Ovary (tissue), 7 donors: ENCODE measurements at regions not wholly inside any gene's neighbourhood (a gene's known extent, or its start where the extent isn't known, plus 50 kb on each side); places are given as distances from the start of the nearest gene placed in this dataset.

Experiments
- DNase-seq, 5 donors: peaks; one replicate each; pipeline ENCODE4 v3.0.0-alpha.2; 2019 to 2020
- H3K27ac ChIP-seq, 2 donors: fragments of 200-600 bp; one replicate each; pipeline versions ENCODE4 v1.5.1 to v1.8.0; 2019 to 2022
- H3K27me3 ChIP-seq: fragments of 200-600 bp; one replicate; pipeline ENCODE4 v1.8.0; 2022
- H3K36me3 ChIP-seq: fragments of 200-600 bp; sonication (generic); one replicate; pipeline ENCODE4 v1.5.1; 2019
- H3K4me1 ChIP-seq: one replicate; pipeline ENCODE4 v1.8.1; 2013; ENCODE audit warnings: mild to moderate bottlenecking, moderate library complexity; ENCODE audit not compliant: insufficient read depth
- H3K4me3 ChIP-seq: fragments of 200-600 bp; sonication (generic); one replicate; pipeline ENCODE4 v1.5.1; 2017
- H3K9me3 ChIP-seq, 2 donors: fragments of 200-600 bp in 1 of 2; sonication (generic) in 1 of 2; one replicate each; pipeline versions ENCODE4 v1.5.1 to v1.8.1; 2013 to 2019; ENCODE audit warnings: mild to moderate bottlenecking in 1 of 2, moderate library complexity in 1 of 2
- CTCF ChIP-seq, 3 donors: fragments of 450-650 bp in 2 of 3; fragments of 200-600 bp in 1 of 3; IDR thresholded peaks; one replicate each; pipeline versions ENCODE4 v1.5.1 to v1.8.0; 2016 to 2022; ENCODE audit warnings: antibody characterized with exemption in 3 of 3, mild to moderate bottlenecking in 1 of 3
- EP300 ChIP-seq: sonication (generic); formaldehyde crosslinking; IDR thresholded peaks from one replicate; pipeline ENCODE4 v1.6.1; 2017; ENCODE audit warnings: antibody characterized with exemption
- POLR2A ChIP-seq: fragments of 450-650 bp; IDR thresholded peaks from one replicate; pipeline ENCODE4 v1.6.1; 2017; ENCODE audit warnings: antibody characterized with exemption, mild to moderate bottlenecking, moderate library complexity
- WGBS, 3 donors: extraction: QIAGEN DNeasy Blood & Tissue Kit in 1 of 3; methylation state at CpG; one replicate each; pipeline versions ENCODE4 v1.1.5 to v1.1.7; 2013 to 2017; 5-methylcytosine and 5-hydroxymethylcytosine counted together
- intact Hi-C, 4 donors: fragments of 100-400 bp; cut with DNase I; formaldehyde crosslinking; loops; one replicate each; pipeline versions ENCODE4 v1.11.0 to v1.15.1; 2022 to 2023
- donor health status: DM: no; HTN: no; CAD: no; lungs with moderate emphysema.
- donor health status: DM: no; HTN: no; CAD: no.
- donor health status: Bipolar disorder and iron deficiency.
- donor health status: DM: no; HTN: no; CAD: no.
- donor health status: DM: yes; HTN: yes; CAD: no.

GRCh38 chr7:125559921-125560320 lies 630.3 kb upstream of the POT1 start:
- Histone ChIP-seq H3K36me3 (no peaks in the 10 kb centered on the region), H3K27ac (no peak overlapping the region), H3K9me3 (no peaks in the 10 kb centered on the region), H3K4me3 (no peak overlapping the region), H3K4me1 (no peaks in the 10 kb centered on the region), H3K27me3 (no peaks in the 10 kb centered on the region)
- 63 to 72% (median 65%) methylated on average over 2 of the region's 2 CpGs for WGBS, 3 donors
- intact Hi-C loops = loop anchor here in 1 of 4 donors (10.0 kb wide), 1 partner anchor 55 kb away; no protein-coding TSS in a partner anchor
- DNase-seq = no peak
- TF ChIP-seq EP300 (no peak), POLR2A (no peak), CTCF (IDR thresholded peaks at IDR 0.05) (no peak)

GRCh38 chr7:125555916-125556315 lies 626.3 kb upstream of the POT1 start:
- DNase-seq = no peak
- 52 to 88% (median 53%) methylated on average over 1 of the region's 1 CpG for WGBS, 3 donors
- H3K4me1 ChIP-seq = no peaks in the 10 kb centered on the region
- H3K27ac ChIP-seq = no peak overlapping the region
- no peak overlapping the region for H3K4me3 ChIP-seq
- no peak for TF ChIP-seq EP300
- no peak for TF ChIP-seq CTCF (IDR thresholded peaks at IDR 0.05)
- TF ChIP-seq POLR2A = no peak
- no peaks in the 10 kb centered on the region for H3K36me3 ChIP-seq
- H3K27me3 ChIP-seq = no peaks in the 10 kb centered on the region
- intact Hi-C loops = loop anchor here in 1 of 4 donors (10.0 kb wide), 1 partner anchor 59 kb away; no protein-coding TSS in a partner anchor
- H3K9me3 ChIP-seq = no peaks in the 10 kb centered on the region

GRCh38 chr7:125551008-125551407 lies 621.4 kb upstream of the POT1 start:
- H3K27me3 ChIP-seq = no peaks in the 10 kb centered on the region
- H3K9me3 ChIP-seq = no peaks in the 10 kb centered on the region
- H3K36me3 ChIP-seq = no peaks in the 10 kb centered on the region
- intact Hi-C loops = loop anchor here in 1 of 4 donors (10.0 kb wide), 1 partner anchor 64 kb away; no protein-coding TSS in a partner anchor
- no peaks in the 10 kb centered on the region for H3K4me1 ChIP-seq
- 83 to 89% (median 84%) methylated on average over 5 of the region's 5 CpGs for WGBS, 3 donors
- H3K4me3 ChIP-seq = no peak overlapping the region
- DNase-seq = no peak
- TF ChIP-seq CTCF (IDR thresholded peaks at IDR 0.05) (no peak), EP300 (no peak), POLR2A (no peak)
- H3K27ac ChIP-seq = no peak overlapping the region

GRCh38 chr7:125547505-125547904 lies 617.9 kb upstream of the POT1 start:
- 80 to 95% (median 84%) methylated on average over 2 of the region's 2 CpGs for whole genome bisulfite sequencing, 3 donors
- TF ChIP-seq CTCF (IDR thresholded peaks at IDR 0.05) (no peak), POLR2A (no peak), EP300 (no peak)

More at GRCh38 chr7:125547505-125547904, 617.9 kb upstream of the POT1 start:
- Histone ChIP-seq H3K9me3 (no peaks in the 10 kb centered on the region), H3K4me3 (no peak overlapping the region), H3K27me3 (no peaks in the 10 kb centered on the region), H3K36me3 (no peaks in the 10 kb centered on the region), H3K4me1 (no peaks in the 10 kb centered on the region), H3K27ac (no peak overlapping the region)
- DNase-seq = no peak
- intact Hi-C loops = no loop called here
